HG03460 (cell line): ENCODE measurements at regions not wholly inside any gene's neighbourhood (a gene's known extent, or its start where the extent isn't known, plus 50 kb on each side); places are given as distances from the start of the nearest gene placed in this dataset.

ENCODE experiments used
- ATAC-seq: cut with Tn5 transposase; IDR thresholded peaks from one replicate; pipeline ENCODE4 v1.9.1; 2021; ENCODE audit not compliant: unreplicated experiment

DNA sequence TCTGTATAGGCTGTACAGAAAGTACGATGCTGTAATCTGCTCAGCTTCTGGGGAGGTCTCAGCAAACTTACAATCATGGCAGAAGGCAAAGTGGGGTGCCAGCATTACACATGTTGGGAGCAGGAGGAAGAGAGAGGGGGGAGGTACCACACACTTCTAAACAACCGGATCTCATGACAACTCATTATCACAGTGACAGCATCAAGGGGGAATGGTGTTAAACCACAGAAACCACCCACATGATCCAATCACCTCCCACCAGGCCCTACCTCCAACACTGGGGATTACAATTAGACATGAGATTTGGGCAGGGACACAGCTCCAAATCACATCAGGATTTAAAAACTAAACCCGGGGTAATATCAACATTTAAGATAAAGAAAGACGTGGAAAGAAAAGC is 468.8 kb upstream of the AUTS2 start:
- no peak for ATAC-seq

- ATAC-seq = no peak
Observed at GRCh38 chr7:69129951-69130350, 468.3 kb upstream of the AUTS2 start.

DNA sequence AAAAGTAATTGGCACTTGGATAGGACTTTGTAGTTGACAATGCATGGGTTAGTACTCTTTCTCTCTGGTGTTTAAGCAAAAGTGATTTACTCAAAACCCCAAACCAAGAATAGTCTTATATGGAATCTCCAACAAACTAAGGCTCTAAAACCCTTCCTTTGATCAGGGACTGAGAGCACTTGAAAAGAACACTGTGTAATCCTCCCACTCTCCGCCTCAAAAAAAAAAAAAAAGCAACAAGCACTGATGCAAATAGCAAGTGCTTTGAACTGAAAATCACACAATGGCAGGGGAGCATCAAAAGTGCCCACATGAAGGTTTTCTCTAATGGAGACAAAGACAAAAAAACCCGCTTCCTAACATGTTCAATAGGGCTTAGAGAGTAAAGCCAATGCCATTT is 467.9 kb upstream of the AUTS2 start:
- no peak for ATAC-seq

GRCh38 chr7:69134316-69134715 is 464.0 kb upstream of the AUTS2 start:
- no peak for ATAC-seq

DNA sequence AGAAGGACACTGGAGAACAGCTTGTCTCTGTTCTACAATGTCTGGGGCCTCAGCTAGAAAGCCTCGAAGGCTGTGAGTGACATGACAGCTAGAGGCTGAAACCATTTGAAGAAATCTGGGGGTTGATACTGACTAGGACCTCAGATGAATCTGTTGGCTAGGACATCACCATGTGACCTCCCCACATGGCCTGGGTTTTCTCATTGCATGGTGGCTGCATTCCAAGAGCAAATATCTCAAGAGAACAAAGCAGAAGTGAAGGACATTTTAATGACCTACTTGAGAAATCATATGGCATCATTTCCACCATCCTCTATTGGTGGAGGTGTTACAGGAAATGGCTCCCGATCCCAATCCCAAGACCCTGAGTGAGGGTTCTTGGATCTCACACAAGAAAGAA is 450.6 kb upstream of the AUTS2 start:
- no peak for ATAC-seq

DNA sequence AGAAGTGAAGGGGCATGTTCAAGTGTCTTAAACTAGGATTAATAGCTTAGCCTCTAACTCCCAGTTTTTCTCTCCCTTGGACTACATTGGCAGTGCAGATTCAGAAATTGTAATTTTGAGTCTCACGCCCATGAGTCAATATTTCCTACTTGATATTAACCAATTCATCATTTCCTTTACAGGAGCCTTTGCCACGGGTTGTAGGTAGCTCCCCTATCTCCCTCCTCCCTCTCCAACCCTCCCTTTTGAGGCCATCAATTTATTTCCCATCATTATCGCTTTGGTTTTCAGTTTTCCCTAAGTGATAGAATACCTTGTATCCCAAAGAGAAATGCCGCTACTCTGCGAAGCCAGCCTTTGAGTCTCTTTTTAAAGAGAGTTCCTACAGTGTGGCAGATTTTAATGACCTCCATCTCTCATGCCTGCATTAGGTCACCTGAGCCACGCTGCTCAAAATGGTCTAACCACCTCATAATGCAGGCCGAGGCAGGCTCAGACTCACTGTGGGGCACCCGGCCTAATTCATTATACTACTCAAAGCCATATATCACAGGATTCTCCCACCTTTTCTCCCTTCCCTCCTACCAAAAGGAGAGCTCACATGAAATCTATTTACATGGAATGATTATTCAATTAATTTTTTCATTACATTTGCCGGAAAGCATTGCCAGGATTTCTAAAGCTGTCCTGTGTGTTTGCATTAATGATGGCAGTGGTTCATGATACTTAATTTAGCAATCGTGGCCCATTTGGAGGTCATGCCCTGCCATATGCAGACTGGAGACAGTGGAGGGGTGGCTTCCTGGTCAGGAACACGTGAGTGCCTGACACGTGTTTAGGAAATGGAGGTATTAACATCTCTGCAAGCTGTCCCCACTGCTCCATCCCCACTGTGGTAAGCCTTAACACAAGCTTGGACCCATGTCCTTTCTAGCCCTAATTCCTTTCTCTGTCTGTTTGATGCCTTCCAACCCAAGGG is 448.2 kb upstream of the AUTS2 start:
- ATAC-seq = no peak

DNA sequence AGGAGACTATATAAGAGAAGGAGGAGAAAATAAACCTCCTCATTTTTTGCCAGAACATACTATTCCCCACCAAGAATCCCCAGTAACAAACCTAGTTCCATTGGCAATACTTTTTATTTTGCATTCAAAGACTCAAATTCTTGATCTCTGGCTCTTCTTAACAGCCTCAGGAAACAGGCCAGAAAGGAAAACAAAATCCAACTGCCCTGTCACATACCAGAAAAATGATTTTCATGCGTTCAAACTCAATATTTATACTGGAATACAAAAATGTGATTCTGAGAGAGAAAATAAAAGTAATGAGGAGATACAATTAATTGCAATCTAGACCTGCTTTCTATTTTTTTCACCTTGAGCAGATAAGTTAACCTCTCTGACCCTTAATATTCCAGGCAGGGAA is 435.9 kb upstream of the AUTS2 start:
- no peak for ATAC-seq

DNA sequence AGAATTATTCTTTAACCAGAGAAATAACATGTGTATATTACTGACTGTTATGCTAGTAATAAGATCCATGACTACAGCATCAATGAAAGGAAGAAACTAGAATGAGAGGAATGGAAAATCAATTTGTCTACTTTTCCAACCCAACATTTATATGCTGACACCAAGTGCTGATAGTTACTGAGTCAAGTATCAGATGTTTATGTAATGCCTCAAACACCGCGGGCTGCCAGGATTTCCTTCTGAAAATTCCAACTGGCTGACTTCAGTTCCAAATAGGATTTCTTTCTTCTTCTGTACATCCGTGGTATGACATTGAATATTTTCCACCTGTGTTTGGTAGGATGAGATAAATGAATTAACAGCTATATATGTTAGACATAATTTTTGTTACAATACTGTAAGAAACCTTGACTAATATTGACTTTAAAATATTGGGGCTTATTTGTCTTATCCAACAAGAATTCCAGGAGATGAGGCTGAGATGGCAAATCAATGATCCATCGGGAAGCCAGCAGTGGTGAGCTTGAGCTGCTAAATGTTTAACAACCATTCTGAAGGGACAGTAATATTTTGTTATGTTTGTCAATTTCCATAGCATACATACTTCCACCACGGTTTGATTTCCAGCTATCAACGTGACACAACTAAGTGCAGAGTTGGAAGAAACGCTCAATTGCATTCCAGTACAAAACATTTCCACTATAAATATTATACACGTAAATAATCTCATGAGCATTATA is 435.2 kb upstream of the AUTS2 start:
- ATAC-seq = no peak

- ATAC-seq = no peak
Observed at GRCh38 chr7:69166979-69167516, 431.2 kb upstream of the AUTS2 start.

- ATAC-seq = no peak
Observed at GRCh38 chr7:69169386-69169785, 428.9 kb upstream of the AUTS2 start.

DNA sequence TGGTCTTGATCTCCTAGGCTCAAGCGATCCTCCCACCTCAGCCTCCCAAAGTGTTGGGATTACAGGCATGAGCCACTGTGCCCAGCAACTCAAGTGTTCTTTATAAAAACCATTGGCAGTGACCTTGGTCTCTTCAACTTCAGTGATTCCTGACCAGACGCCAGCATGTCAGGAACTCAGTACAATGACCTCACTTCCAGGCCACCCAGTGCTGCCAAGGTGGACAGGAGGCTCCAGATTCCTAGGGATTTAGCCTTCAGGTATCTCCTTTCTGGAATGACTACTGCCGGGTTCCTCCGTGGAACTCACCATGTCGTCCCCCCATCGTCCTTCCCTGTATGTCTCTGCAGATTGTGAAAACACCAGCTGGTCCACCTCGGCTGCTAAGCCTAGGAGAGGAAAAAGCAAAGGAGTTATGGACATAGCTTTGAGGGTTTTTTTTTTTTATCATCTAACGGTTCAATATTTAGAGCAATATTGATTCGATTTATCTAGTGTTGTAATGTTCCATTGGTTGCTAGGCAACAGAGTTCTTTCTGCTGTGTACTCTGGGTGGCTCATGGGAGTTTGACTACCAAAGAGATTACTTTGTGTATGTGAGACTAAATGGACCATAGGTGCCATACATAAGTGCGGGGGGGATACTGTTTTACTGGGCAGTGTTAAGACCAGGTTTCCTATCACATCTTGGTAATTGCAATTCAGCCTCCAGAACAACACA is 425.8 kb upstream of the AUTS2 start:
- no peak for ATAC-seq

GRCh38 chr7:69173341-69173740 is 424.9 kb upstream of the AUTS2 start:
- no peak for ATAC-seq

GRCh38 chr7:69173846-69174245 is 424.4 kb upstream of the AUTS2 start:
- ATAC-seq = no peak

DNA sequence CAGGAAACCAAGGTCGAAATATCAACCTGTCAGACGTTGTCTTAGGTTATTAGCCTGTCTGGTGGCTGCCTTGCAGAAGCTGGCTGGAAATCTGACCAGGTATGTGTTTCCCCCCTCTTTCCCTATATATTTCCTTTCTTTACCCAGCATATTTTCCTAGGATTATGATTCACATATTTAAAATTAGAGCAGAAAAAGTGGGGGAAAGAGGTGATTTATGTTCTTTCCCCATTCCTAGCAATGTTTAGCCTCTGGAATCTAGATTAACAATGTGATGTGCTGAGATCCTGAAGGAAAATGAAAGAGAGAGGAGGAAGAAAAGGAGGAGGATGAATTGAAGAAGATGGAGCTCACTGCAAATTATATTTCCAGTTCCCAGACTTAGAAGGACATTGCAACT is 421.4 kb upstream of the AUTS2 start:
- ATAC-seq = no peak

- no peak for ATAC-seq
Observed at GRCh38 chr7:69177461-69177861, 420.8 kb upstream of the AUTS2 start.

GRCh38 chr7:69177941-69178494 is 420.3 kb upstream of the AUTS2 start:
- ATAC-seq = no peak

DNA sequence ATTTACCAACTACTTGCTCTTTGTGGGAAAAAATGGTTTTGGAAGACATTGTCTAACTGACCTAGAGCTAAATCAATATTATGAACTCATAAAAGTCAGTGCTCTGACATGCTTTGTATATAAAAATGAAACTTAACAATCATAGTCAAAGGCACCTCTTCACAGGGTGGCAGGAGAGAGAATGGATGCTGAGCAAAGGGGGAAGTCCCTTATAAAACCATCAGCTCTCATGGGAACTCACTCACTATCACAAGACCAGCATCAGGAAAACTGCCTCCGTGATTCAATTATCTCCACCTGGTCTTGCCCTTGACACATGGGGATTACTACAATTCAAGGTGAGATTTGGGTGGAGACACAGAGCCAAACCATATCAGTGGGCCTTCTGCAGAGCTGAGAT is 417.6 kb upstream of the AUTS2 start:
- no peak for ATAC-seq

- no peak for ATAC-seq
Observed at GRCh38 chr7:69182596-69183467, 415.4 kb upstream of the AUTS2 start.

DNA sequence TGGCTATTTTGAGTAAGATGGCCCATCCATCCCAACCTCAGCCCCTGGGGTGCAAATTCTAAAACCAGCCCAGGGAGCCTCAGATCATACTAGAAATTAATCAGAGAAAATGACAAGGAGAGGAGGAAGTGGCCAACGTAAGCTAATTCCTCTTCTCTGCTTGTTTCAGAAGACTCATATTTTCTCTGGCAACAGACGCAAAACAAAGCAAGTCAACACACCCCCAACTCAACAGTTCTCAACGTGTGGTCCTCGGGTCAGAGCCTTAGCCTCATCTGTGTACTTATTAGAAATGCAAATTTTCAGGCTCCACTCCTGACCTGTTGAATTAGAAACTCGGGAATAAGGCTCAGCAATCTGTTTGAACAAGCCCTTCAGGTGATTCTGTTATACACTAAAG is 413.9 kb upstream of the AUTS2 start:
- ATAC-seq = no peak

DNA sequence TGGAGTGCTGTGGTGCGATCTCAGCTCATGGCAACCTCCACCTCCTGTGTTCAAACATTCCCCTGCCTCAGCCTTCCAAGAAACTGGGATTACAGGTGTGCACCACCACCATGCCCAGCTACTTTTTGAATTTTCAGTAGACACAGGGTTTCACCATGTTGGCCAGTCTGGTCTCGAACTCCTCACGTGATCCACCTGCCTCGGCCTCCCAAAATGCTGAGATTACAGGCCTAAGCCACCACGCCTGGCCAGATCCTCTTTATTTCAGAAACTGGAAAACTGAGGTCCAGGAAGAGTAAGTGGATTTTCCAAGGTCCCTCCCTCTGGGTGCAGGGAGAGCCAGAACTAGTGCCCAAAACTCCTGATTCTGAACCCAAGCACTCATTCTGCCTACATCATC is 413.1 kb upstream of the AUTS2 start:
- no peak for ATAC-seq
